Endometrial microvascular endothelial cells (primary cell): ENCODE measurements at regions not wholly inside any gene's neighbourhood (a gene's known extent, or its start where the extent isn't known, plus 50 kb on each side); places are given as distances from the start of the nearest gene placed in this dataset.

ENCODE experiments used
- in situ Hi-C: cut with HindIII; loops from 2 replicates; pipeline ENCODE4 v1.10.0; 2017; ENCODE audit warnings: low sequenced_read_pairs, low pct_unique_long_range_greater_than_20kb; ENCODE audit errors: inconsistent ontology term

DNA sequence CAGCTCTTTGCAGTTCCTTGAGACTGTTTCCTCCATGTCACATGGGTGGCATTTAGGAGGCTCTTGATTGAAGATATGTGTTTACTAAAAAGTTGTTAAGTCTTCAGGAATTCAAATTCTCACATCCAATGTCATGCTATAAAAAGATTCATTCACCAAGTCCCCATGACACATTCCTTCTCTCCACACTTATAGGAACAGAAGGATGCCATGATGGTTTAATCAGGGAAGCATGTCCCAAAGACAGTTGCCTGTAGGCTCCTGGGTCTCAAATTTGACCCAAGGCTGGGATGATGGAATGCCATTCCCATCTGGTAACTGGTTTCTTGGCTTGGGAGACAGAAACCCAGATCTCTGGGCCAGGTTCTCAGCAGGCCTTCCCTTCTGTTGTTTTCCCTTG, 140.6 kb upstream of the SOX9 start:
- in situ Hi-C loops: no loop called here

DNA sequence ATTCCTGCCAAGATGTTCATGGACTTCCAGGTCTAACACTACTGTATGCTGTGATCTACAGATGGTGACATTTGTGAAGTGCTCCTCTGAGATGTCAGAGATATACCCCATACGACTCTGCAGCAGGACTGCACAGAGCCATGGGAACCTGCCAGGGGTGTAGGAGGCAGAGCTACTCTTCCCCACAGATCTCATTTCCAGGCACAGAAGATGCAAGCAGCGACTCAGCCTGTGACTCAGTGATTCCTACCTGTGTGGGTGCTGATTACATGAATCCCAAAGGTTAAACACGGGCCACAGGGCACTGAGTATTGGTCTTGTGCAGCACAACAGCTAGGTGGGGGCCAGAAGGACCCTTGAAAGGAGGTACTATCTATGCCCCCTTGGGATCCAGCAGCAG, 137.0 kb upstream of the SOX9 start:
- in situ Hi-C loops: no loop called here

- in situ Hi-C loops: no loop called here
These were observed 135.4 kb upstream of the SOX9 start for GRCh38 chr17:71985111-71986039.

DNA sequence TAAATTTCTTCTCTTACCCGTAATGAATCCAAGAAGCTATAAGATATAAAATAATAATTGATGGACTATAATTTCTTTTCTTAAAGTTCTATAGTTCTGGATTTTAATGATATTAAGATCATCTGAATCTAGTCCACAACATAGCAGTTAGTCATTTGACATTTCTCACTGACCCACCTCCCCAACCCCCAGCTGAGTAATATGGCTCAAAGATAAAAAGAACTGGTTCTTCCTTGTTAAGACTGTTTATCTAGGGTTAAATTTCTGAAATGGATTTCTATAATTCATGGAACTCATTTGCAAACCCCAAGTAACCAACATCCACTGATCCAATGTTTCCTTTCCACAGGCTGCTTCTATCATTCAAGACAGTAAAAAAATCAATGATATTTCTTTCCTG, 133.9 kb upstream of the SOX9 start:
- in situ Hi-C loops: no loop called here

GRCh38 chr17:71987634-71988033, 133.2 kb upstream of the SOX9 start:
- in situ Hi-C loops: no loop called here

DNA sequence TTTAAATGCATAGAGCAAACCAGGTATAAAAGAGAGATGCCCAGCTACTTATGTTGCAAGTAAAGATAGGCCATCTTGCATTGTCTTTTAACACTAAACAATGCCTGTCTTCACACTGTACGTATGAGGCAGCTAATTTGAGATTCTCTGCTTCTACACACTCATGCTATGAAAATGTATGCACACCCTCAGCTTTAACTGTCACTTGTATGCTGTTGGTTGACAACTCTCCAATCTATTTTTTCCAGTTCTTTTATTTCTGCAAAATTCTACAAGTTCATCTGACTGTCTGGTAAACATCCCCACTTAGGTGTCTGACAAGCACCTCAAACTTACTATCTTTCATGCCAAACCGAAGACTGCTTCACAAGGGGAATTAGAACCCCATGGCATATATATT, 131.7 kb upstream of the SOX9 start:
- in situ Hi-C loops: no loop called here

DNA sequence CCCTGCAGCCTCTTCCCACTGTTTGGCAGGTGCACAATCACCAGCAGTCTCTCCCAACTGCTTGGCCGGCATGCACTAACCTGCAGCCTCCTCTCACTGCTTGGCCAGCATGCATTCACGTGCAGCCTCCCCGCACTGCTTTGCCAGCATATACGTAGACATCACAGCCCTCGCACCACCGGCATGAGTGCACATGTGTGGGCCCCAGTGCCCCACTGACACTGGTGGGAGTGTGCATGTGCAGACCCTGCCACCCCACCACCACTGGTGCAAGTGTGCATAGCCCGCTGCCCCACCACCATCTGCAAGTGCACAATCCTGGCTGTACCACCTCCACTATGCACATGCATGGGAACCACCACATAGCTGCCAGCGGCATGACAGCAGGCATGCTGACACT, 127.5 kb upstream of the SOX9 start:
- in situ Hi-C loops: no loop called here

GRCh38 chr17:71995590-71995989, 125.2 kb upstream of the SOX9 start:
- in situ Hi-C loops: no loop called here

DNA sequence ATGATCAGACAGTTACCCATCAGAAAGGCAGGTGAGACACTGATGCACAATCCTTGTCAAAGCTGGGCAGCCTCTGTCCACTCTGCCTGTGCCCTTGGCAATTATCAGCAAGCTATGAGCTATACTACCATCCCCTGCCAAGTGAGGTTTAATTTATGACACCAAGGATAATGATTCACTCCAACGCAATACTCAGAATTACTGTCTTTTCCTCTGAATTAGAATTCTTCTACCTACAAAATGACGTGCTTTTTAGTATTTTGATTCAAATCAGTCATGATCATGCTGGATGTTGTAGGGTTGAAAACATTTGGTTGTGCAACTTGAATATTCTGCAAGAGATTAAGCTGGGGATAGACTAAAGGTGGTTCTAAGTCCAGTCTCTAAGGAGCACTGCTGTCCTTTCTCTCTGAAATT, 116.8 kb upstream of the SOX9 start:
- in situ Hi-C loops: no loop called here

- in situ Hi-C loops: no loop called here
These were observed 116.0 kb upstream of the SOX9 start for GRCh38 chr17:72004611-72005331.

DNA sequence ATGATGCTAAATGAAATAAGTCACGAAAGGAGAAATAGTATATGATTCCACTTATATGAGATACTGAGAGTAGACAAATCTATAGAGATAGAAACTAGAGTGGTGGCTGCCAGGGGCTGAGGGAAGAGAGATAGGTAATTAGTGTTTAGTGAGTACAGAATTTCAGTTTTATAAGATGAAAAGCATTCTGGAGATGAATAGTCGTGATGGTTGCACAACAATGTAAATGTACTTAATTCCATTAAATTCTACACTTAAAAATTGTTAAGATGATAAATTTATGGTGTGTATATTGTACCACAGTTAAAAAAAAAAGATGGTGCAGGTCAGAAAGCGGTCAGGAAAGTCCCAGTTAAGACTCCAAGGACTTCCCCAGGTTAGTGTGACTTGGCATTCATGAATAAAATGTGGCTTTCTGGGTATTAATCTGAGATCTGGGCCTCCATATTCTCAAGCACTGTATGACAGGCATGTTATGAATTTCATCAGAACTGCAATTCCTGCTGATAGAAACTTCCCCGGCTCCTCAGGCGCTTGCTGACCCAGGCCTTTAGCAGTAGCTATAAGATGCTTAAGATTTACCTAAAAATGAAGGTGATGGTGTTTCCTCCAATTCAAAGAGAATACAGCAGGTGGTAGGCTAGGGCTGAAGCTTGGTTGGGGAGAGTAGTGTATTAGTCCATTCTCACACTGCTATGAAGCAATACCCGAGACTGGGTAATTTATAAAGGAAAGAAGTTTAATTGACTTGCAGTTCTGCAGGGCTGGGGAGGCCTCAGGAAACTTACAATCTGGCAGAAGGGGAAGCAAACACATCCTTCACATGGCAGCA, 115.3 kb upstream of the SOX9 start:
- in situ Hi-C loops: no loop called here

DNA sequence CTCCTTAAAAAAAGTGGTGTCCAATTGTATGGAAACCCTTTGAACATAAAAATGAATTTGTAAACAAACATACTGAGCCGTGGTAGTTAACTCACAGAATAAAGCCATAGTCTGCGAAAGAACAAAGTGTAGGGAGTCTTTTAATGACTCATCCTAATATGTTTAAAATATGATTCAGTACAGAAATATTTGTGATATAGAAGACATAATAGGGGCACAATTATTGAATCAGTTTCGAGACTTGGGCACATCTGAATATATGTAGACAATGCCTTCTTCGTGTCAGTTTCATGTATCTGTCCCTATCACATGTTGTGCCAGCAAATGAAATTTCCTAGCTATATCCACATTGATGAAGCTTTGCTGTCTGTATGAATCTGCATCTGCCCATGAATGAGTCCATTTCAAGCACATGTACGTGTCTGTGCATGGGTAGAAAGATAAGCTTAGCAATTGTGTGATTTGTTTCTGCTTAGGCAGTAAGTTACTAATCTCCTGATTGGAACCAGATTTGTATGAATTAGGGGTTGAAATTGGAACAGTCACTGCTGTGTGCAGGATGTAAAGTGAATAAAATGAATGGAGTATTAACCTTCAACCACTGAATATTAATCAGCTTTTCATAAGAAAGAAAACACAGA, 112.5 kb upstream of the SOX9 start:
- in situ Hi-C loops: no loop called here

DNA sequence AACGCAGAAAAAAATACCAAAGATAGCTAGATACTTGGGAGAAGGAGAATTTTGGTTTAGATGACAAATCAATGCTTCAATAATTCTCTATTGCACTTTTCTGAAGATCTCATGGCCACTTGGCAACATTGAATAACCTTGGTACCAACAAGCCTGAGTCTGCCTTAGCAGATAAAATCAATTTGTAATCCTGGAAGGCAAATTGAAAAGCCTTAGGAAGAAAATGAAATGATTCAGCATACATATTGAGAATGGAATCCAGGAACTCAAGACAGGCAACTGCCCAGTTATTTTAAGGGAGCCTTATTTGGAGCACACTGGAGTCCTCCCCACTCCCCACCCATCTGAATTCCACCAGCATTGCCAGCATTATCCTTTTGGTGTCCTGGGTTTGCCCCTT, 109.3 kb upstream of the SOX9 start:
- in situ Hi-C loops: no loop called here

DNA sequence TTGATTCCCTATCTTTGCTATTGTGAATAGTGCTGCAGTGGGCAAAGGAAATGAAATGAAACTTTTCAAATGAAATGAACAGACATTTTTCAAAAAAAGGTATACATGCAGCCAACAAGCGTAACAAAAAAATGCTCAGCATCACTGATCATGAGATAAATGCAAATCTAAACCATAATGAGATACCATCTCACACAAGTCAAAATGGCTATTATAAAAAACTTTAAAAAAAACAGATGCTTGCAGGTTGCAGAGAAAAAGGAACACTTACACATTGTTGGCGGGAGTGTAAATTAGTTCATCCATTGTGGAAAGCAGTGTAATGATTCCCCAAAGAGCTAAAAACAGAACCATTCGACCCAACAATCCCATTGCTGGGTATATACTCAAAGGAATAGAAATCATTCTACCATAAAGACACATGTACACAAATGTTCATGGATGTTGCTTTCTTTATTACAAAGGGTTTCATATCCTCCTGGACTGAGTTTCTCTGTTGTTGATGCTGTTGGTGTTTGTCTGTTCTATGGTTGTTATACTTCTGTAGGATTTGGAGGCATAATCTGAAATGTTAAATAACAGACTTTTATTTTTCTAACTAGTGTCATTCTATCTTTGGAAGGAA, 99.3 kb upstream of the SOX9 start:
- in situ Hi-C loops: no loop called here

GRCh38 chr17:72022328-72023275, 98.2 kb upstream of the SOX9 start:
- in situ Hi-C loops: no loop called here

DNA sequence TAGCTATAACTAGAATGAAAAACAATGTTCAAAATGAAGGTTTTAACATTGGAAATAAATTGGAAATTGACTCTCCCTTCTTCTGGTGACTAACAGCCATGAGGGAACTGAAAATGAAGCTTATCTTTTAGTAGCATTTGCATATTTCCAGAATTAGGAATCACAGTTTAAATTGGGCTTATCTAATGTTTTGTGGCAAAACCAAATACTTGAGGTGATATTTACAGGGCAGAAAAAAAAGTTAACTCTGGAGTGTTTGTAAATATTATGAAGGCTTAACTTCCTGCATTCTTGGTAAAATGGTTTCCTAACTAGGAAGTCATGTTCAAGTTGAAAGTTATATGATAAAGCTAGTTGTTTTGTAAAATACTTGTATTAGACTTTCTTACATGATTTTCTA, 96.4 kb upstream of the SOX9 start:
- in situ Hi-C loops: no loop called here

DNA sequence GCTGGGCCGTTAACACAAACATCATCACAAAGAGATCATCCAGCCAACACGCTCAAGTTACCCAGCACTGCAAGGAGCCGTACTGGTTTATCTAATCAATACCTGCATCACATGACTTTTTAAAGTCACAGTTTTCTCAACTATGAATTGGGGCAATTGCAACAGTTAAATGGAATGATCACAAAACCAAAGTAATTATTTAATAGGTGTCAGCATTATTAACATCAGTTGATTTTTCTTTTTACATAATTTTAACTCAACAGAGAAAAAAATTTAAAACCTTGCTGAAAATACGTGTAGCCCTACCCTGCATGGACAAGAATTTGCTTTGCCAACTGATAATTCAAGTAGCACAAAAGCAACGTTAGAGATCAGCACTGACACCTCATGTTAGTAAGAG, 95.7 kb upstream of the SOX9 start:
- in situ Hi-C loops: no loop called here
